DND-41 (cell line): ENCODE measurements at regions not wholly inside any gene's neighbourhood (a gene's known extent, or its start where the extent isn't known, plus 50 kb on each side); places are given as distances from the start of the nearest gene placed in this dataset.

Experiments used
- CTCF ChIP-seq: IDR thresholded peaks from 2 replicates; pipeline ENCODE4 v1.5.1; 2012; ENCODE audit warnings: borderline replicate concordance, low read length, moderate library complexity, mild to moderate bottlenecking; ENCODE audit not compliant: poor library complexity, severe bottlenecking; ENCODE audit errors: extremely low read depth
- EZH2 ChIP-seq: IDR thresholded peaks from 3 replicates; pipeline ENCODE4 v1.6.1; 2012; ENCODE audit warnings: borderline replicate concordance, low read depth, mild to moderate bottlenecking, moderate library complexity, low read length, inconsistent platforms; ENCODE audit not compliant: severe bottlenecking

DNA sequence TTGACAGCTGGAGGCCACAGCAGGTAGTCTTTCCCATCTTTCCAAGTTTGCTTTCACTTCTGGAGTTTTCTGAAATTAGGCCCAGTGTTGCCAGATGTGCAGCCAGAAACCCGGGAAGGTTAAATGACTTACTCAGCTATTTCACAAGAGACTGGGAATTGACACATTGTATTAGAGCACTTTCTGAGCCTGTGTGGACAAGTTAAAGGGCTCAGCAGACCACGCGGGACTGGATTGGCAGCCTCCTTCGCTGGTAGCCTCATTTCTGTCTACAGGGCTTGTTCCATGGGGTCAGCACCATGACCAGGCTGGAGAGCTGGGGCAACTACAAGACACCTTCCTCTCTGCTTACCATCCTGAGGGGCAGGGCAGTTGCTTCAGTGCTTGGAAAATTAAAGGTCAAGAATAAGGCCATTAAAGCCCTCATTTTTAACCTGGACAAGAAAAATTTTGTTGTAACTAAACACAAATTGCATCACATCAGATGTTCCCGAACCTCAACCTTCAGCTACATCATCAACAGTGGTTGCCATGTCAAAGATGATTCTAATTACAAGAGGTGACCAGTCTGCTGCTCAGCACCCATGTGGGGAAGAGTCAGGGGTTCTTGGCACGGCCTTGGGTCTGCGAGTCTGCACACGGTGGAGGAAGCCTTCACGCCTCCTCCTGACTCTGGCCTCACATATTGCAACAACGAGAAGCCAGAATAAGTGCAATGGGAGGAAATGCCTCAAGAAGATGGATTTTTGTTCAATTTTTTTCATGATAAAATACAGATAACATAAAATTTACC lies 279.5 kb upstream of the RAB6C start:
- TF ChIP-seq CTCF (no peak), EZH2 (no peak)
